H9 (cell line): ENCODE measurements at regions not wholly inside any gene's neighbourhood (a gene's known extent, or its start where the extent isn't known, plus 50 kb on each side); places are given as distances from the start of the nearest gene placed in this dataset.
"Not testable (repeated sequence)": the region's sequence is repeated elsewhere in the genome, so short reads cannot be mapped to it uniquely, and the experiment has no call there.

Experiments used
- DNase-seq: peaks from one replicate; pipeline ENCODE4 v3.0.0-alpha.2; 2017
- H2AFZ ChIP-seq: one replicate; pipeline ENCODE4 v1.6.1; 2013; ENCODE audit warnings: mild to moderate bottlenecking, low read length, control low read depth, moderate library complexity
- H2AK5ac ChIP-seq: 2 replicates; pipeline ENCODE4 v1.6.1; 2013; ENCODE audit warnings: low read length, control low read depth, mixed read lengths; ENCODE audit not compliant: insufficient read length
- H2BK120ac ChIP-seq: one replicate; pipeline ENCODE4 v1.6.1; 2013; ENCODE audit warnings: low read depth, mild to moderate bottlenecking, low read length, control low read depth, inconsistent platforms; ENCODE audit not compliant: poor library complexity, severe bottlenecking
- H2BK12ac ChIP-seq: 2 replicates; pipeline ENCODE4 v1.6.1; 2013; ENCODE audit warnings: low read length, control low read depth, mixed read lengths, low read depth; ENCODE audit not compliant: insufficient read length
- H2BK15ac ChIP-seq: 2 replicates; pipeline ENCODE4 v1.6.1; 2013; ENCODE audit warnings: low read depth, low read length, control low read depth
- H2BK20ac ChIP-seq: one replicate; pipeline ENCODE4 v1.6.1; 2013; ENCODE audit warnings: low read depth, mild to moderate bottlenecking, low read length, control low read depth, inconsistent platforms; ENCODE audit not compliant: poor library complexity, severe bottlenecking
- H2BK5ac ChIP-seq: 2 replicates; pipeline ENCODE4 v1.6.1; 2013; ENCODE audit warnings: low read length, control low read depth, mixed read lengths; ENCODE audit not compliant: insufficient read length
- H3K14ac ChIP-seq: 2 replicates; pipeline ENCODE4 v1.6.1; 2013; ENCODE audit warnings: low read length, control low read depth; ENCODE audit not compliant: insufficient read depth
- H3K18ac ChIP-seq: 2 replicates; pipeline ENCODE4 v1.6.1; 2013; ENCODE audit warnings: low read depth, mild to moderate bottlenecking, mixed read lengths, low read length, control low read depth; ENCODE audit not compliant: insufficient read length
- H3K23ac ChIP-seq: 2 replicates; pipeline ENCODE4 v1.6.1; 2013; ENCODE audit warnings: low read length, control low read depth, mixed read lengths, low read depth; ENCODE audit not compliant: insufficient read length
- H3K23me2 ChIP-seq: 2 replicates; pipeline ENCODE4 v1.6.1; 2013; ENCODE audit warnings: low read depth, mild to moderate bottlenecking, mixed read lengths, low read length, control low read depth; ENCODE audit not compliant: insufficient read length, poor library complexity, severe bottlenecking
- H3K27ac ChIP-seq: 2 replicates; pipeline ENCODE4 v1.5.1; 2013; ENCODE audit warnings: low read length, control low read depth, mixed read lengths, low read depth; ENCODE audit not compliant: insufficient read length
- H3K27me3 ChIP-seq: 2 replicates; pipeline ENCODE4 v1.6.1; 2013; ENCODE audit warnings: low read length, control low read depth, inconsistent platforms; ENCODE audit not compliant: insufficient read depth
- H3K4ac ChIP-seq: 2 replicates; pipeline ENCODE4 v1.6.1; 2013; ENCODE audit warnings: low read depth, mild to moderate bottlenecking, control low read depth, inconsistent platforms, low read length, moderate library complexity
- H3K4me1 ChIP-seq: 2 replicates; pipeline ENCODE4 v1.6.1; 2013; ENCODE audit warnings: low read length, control low read depth, inconsistent platforms; ENCODE audit not compliant: insufficient read depth
- H3K4me2 ChIP-seq: 2 replicates; pipeline ENCODE4 v1.6.1; 2013; ENCODE audit warnings: low read length, control low read depth, mixed read lengths; ENCODE audit not compliant: insufficient read length, insufficient read depth
- H3K56ac ChIP-seq: 2 replicates; pipeline ENCODE4 v1.6.1; 2013; ENCODE audit warnings: low read depth, mild to moderate bottlenecking, mixed read lengths, low read length, control low read depth; ENCODE audit not compliant: insufficient read length
- H3K79me1 ChIP-seq: 2 replicates; pipeline ENCODE4 v1.6.1; 2013; ENCODE audit warnings: low read depth, mild to moderate bottlenecking, moderate library complexity, low read length, control low read depth, inconsistent platforms; ENCODE audit not compliant: insufficient read depth, poor library complexity, severe bottlenecking
- H3K79me2 ChIP-seq: 2 replicates; pipeline ENCODE4 v1.6.1; 2013; ENCODE audit warnings: low read length, control low read depth, inconsistent platforms; ENCODE audit not compliant: insufficient read depth
- H3K9ac ChIP-seq: 2 replicates; pipeline ENCODE4 v1.6.1; 2013; ENCODE audit warnings: low read length, control low read depth, mixed read lengths; ENCODE audit not compliant: insufficient read length; ENCODE audit errors: extremely low read depth
- H3K9me3 ChIP-seq: one replicate; pipeline ENCODE4 v1.6.1; 2013; ENCODE audit warnings: low read depth, low read length, inconsistent platforms; ENCODE audit not compliant: control insufficient read depth
- H3T11ph ChIP-seq: one replicate; pipeline ENCODE4 v1.6.1; 2013; ENCODE audit warnings: mild to moderate bottlenecking, low read length, control low read depth, inconsistent platforms
- H4K20me1 ChIP-seq: one replicate; pipeline ENCODE4 v1.6.1; 2013; ENCODE audit not compliant: control insufficient read depth, insufficient read length, insufficient read depth
- H4K5ac ChIP-seq: 2 replicates; pipeline ENCODE4 v1.6.1; 2013; ENCODE audit warnings: low read depth, mild to moderate bottlenecking, mixed read lengths, low read length, control low read depth; ENCODE audit not compliant: insufficient read length
- H4K8ac ChIP-seq: replicated peaks from 2 replicates; pipeline ENCODE4 v1.6.1; 2013; ENCODE audit warnings: low read length, control low read depth, mixed read lengths, low read depth; ENCODE audit not compliant: insufficient read length
- H4K91ac ChIP-seq: 2 replicates; pipeline ENCODE4 v1.6.1; 2013; ENCODE audit warnings: low read depth, mild to moderate bottlenecking, moderate library complexity, mixed read lengths, low read length, control low read depth; ENCODE audit not compliant: insufficient read length
- H3K27ac Mint-ChIP-seq, 3 experiments: 2 replicates in 2 of 3; 3 replicates in 1 of 3; pipeline ENCODE4 v1.8.0; 2020 to 2021; ENCODE audit warnings: mixed read lengths in 3 of 3, mild to moderate bottlenecking in 1 of 3, moderate library complexity in 1 of 3
- H3K27me3 Mint-ChIP-seq: 2 replicates; pipeline ENCODE4 v1.8.0; 2021; ENCODE audit warnings: low read depth, mild to moderate bottlenecking, moderate library complexity, mixed read lengths
- H3K36me3 Mint-ChIP-seq, 3 experiments: 2 replicates in 2 of 3; 3 replicates in 1 of 3; pipeline ENCODE4 v1.8.0; 2020 to 2021; ENCODE audit warnings: low read depth in 3 of 3, mixed read lengths in 3 of 3; ENCODE audit not compliant: insufficient read depth in 1 of 3
- H3K4me1 Mint-ChIP-seq, 2 experiments: 2 replicates each; pipeline ENCODE4 v1.8.0; 2020; ENCODE audit warnings: mixed read lengths in 2 of 2
- H3K4me3 Mint-ChIP-seq, 2 experiments: 2 replicates in 1 of 2; 3 replicates in 1 of 2; pipeline ENCODE4 v1.8.0; 2020 to 2021; ENCODE audit warnings: mild to moderate bottlenecking in 2 of 2, mixed read lengths in 2 of 2, moderate library complexity in 1 of 2
- H3K9me3 Mint-ChIP-seq, 2 experiments: 2 replicates in 1 of 2; 3 replicates in 1 of 2; pipeline ENCODE4 v1.8.0; 2020; ENCODE audit warnings: mild to moderate bottlenecking in 2 of 2, mixed read lengths in 2 of 2, moderate library complexity in 1 of 2
- WGBS: extraction: QIAGEN DNeasy Blood & Tissue Kit; methylation state at CpG from one replicate; pipeline ENCODE4 v1.1.7; 2013; ENCODE audit warnings: missing lambda C conversion rate, low lambda C conversion rate, mixed read lengths; ENCODE audit not compliant: insufficient read length; ENCODE audit errors: extremely low coverage; 5-methylcytosine and 5-hydroxymethylcytosine counted together
- TF ChIP-seq, protein P1 (sequence below): fragments of 200-600 bp; sonication (generic); conservative IDR thresholded peaks from 3 replicates; pipeline ENCODE4 v1.8.0; 2021; ENCODE audit warnings: antibody characterized with exemption, mild to moderate bottlenecking

- H3K23ac ChIP-seq, H3K9me3 ChIP-seq, H3K4ac ChIP-seq, H3K27ac Mint-ChIP-seq, H3K56ac ChIP-seq, H4K5ac ChIP-seq, H3K18ac ChIP-seq, H4K20me1 ChIP-seq, H3K4me2 ChIP-seq, H3K79me1 ChIP-seq, H3T11ph ChIP-seq, H2BK120ac ChIP-seq, H2AK5ac ChIP-seq, H4K91ac ChIP-seq, H3K4me3 Mint-ChIP-seq, H3K14ac ChIP-seq, H2BK20ac ChIP-seq, H2BK5ac ChIP-seq, H3K23me2 ChIP-seq, H3K4me1 Mint-ChIP-seq, H3K9ac ChIP-seq, H3K79me2 ChIP-seq, H3K27me3 ChIP-seq, H2AFZ ChIP-seq, H2BK15ac ChIP-seq, H3K36me3 Mint-ChIP-seq, H2BK12ac ChIP-seq, H3K4me1 ChIP-seq, H4K8ac ChIP-seq, H3K27ac ChIP-seq: not testable (repeated sequence)
- H3K27me3 Mint-ChIP-seq, result peaks cover 15% of the 10 kb centered on the region
- H3K9me3 Mint-ChIP-seq, result peaks cover 2 to 11% of the 10 kb centered on the region in 2 experiments
- WGBS, result no CpG with 5 or more reads among the region's 5 CpGs
- TF ChIP-seq, protein P1, sequence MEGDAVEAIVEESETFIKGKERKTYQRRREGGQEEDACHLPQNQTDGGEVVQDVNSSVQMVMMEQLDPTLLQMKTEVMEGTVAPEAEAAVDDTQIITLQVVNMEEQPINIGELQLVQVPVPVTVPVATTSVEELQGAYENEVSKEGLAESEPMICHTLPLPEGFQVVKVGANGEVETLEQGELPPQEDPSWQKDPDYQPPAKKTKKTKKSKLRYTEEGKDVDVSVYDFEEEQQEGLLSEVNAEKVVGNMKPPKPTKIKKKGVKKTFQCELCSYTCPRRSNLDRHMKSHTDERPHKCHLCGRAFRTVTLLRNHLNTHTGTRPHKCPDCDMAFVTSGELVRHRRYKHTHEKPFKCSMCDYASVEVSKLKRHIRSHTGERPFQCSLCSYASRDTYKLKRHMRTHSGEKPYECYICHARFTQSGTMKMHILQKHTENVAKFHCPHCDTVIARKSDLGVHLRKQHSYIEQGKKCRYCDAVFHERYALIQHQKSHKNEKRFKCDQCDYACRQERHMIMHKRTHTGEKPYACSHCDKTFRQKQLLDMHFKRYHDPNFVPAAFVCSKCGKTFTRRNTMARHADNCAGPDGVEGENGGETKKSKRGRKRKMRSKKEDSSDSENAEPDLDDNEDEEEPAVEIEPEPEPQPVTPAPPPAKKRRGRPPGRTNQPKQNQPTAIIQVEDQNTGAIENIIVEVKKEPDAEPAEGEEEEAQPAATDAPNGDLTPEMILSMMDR, result peak; percentile 41; the same call in 2 of the 3 replicates
- DNase-seq, result peak; percentile 44
Observed at GRCh38 chr9:42759320-42759719, 575.9 kb downstream of the SPATA31A6 start.

- H3K4me3 Mint-ChIP-seq, H3K27ac ChIP-seq, H3K4me2 ChIP-seq, H3K14ac ChIP-seq, H3K27ac Mint-ChIP-seq, H4K8ac ChIP-seq, H4K5ac ChIP-seq, H4K20me1 ChIP-seq, H3K23me2 ChIP-seq, H3K9ac ChIP-seq, H3K9me3 ChIP-seq, H3K23ac ChIP-seq, H3K18ac ChIP-seq, H2BK120ac ChIP-seq, H3K4ac ChIP-seq, H3K79me2 ChIP-seq, H3K4me1 Mint-ChIP-seq, H3T11ph ChIP-seq, H2BK12ac ChIP-seq, H2AK5ac ChIP-seq, H3K36me3 Mint-ChIP-seq, H3K4me1 ChIP-seq, H3K27me3 ChIP-seq, H4K91ac ChIP-seq, H2BK5ac ChIP-seq, H2BK20ac ChIP-seq, H3K56ac ChIP-seq, H2BK15ac ChIP-seq, H2AFZ ChIP-seq, H3K79me1 ChIP-seq: not testable (repeated sequence)
- Mint-ChIP-seq H3K27me3 (peaks cover 31% of the 10 kb centered on the region), H3K9me3 (peaks cover 11 to 23% of the 10 kb centered on the region in 2 experiments)
- no CpG with 5 or more reads among the region's 4 CpGs for WGBS
- peak; percentile 53 for DNase-seq
Observed at GRCh38 chr9:42782201-42782600, 598.7 kb downstream of the SPATA31A6 start.
